ENCODE measurements at regions not wholly inside any gene's neighbourhood (a gene's known extent, or its start where the extent isn't known, plus 50 kb on each side); places are given as distances from the start of the nearest gene placed in this dataset.

DNA sequence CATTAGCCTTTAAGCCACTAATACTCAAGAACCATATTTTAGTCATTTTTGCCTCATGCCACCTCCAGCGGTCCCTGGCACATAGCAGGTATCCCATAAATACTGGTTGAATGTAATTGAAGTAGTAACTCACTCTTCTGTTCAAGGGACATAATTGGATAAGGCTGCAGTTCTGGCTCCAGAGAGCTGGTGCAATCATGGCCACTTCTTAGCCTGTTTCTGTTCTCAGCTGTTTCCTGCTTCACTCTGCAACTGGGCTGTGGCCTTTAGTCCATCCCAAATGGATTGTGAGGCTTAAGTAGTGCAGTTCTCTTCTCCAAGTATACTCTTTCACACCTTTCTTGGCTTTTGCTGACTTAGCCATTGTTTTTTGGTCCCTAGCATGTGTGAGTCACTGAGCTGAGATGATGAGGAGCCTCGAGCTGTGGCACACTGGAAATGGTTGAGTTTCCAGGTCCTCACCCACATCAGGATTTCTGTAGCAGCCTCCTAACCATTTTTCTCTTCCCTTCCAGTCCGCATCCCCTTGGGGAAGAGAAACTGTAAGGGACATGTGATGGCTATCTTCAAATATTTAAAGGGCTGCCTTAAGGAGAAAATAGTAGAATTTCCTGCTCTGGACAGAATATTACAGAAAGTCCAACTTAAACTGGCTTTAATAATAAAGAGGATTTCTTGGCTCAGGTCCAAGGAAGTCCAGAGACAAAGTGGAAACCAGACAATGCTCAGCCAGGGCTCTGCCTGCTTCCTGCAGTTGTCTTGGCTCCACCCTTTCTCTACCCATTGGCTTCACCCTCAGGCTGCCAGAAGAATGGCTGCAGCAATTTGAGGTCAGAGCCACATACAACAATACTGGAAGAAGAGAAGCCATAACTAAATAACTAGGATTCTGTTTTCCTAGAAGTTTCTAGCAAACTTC lies 305.4 kb upstream of the ROPN1 start:
- Histone ChIP-seq H3K79me1 (ENCODE audit: low read depth, low read length) (no peaks in the 10 kb centered on the region), H3K79me2 (ENCODE audit: control insufficient read depth in 1 of 2, insufficient read depth in 2 of 2, low read length in 2 of 2) (no peaks in the 10 kb centered on the region), H4K20me1 (replicated peaks in 1 of 2; ENCODE audit: control insufficient read depth in 1 of 2, insufficient read depth in 2 of 2, low read length in 2 of 2) (no peaks in the 10 kb centered on the region), H2BK12ac (ENCODE audit: low read depth, low read length) (no peak overlapping the region), H3K27me3 (replicated peaks in 1 of 4; ENCODE audit: control insufficient read depth in 3 of 4, extremely low read depth in 1 of 4, insufficient read depth in 3 of 4, low read length in 3 of 4) (no peaks in the 10 kb centered on the region), H3K9me3 (ENCODE audit: insufficient read depth in 2 of 2, low read depth in 1 of 2, low read length in 1 of 2) (no peaks in the 10 kb centered on the region), H4K91ac (replicated peaks; ENCODE audit: insufficient read length, low read length) (no peak overlapping the region), H2AFZ (ENCODE audit: low read length) (no peak overlapping the region), H2BK5ac (ENCODE audit: low read depth, low read length) (no peak overlapping the region), H3K23me2 (ENCODE audit: low read depth, low read length) (no peaks in the 10 kb centered on the region), H2BK15ac (ENCODE audit: low read length) (no peak overlapping the region), H2BK20ac (ENCODE audit: low read length) (no peak overlapping the region), H3K4ac (replicated peaks; ENCODE audit: insufficient read length, low read depth, low read length) (no peak overlapping the region), H3K14ac (ENCODE audit: insufficient read length) (no peak overlapping the region), H2BK120ac (replicated peaks; ENCODE audit: low read depth, low read length) (no peak overlapping the region), H3K18ac (ENCODE audit: extremely low read depth, low read length) (no peak overlapping the region), H3K27ac (ENCODE audit: low read depth, low read length) (no peak overlapping the region), H2AK5ac (ENCODE audit: low read depth, low read length) (no peak overlapping the region), H4K8ac (ENCODE audit: extremely low read depth, insufficient read depth, low read length) (no peak overlapping the region), H3K4me2 (ENCODE audit: insufficient read depth in 1 of 2, low read depth in 2 of 2, low read length in 2 of 2) (no peak overlapping the region), H3K4me1 (replicated peaks in 1 of 4; ENCODE audit: control insufficient read depth in 3 of 4, insufficient read depth in 4 of 4, low read length in 3 of 4) (no peaks in the 10 kb centered on the region; a peak in 1 of 7 replicates), H3K9ac (replicated peaks in 1 of 4; ENCODE audit: extremely low read depth in 1 of 4, low read depth in 3 of 4, low read length in 3 of 4) (no peak overlapping the region), H3K4me3 (ENCODE audit: extremely low read depth in 1 of 4, insufficient read depth in 2 of 4, low read depth in 3 of 4, low read length in 4 of 4) (no peak overlapping the region), H3K36me3 (ENCODE audit: control insufficient read depth in 2 of 4, insufficient read depth in 4 of 4, low read length in 3 of 4) (no peaks in the 10 kb centered on the region), H4K5ac (ENCODE audit: insufficient read length, low read depth, low read length) (no peak overlapping the region), H3K56ac (replicated peaks; ENCODE audit: insufficient read length, low read depth, low read length) (no peak overlapping the region), H3K23ac (ENCODE audit: insufficient read length) (no peak overlapping the region)
- DNase-seq (ENCODE audit: low read depth in 1 of 2, low spot score in 2 of 2) (no peak), FAIRE-seq (no peak)
- CTCF ChIA-PET (ENCODE audit: partially characterized antibody) = interaction anchor here (0.6 to 3.3 kb wide), 6 partner anchors 11 to 281 kb away, joined by 3 to 21 read pairs (median 4); no protein-coding TSS in a partner anchor
- POLR2A ChIA-PET (ENCODE audit: partially characterized antibody) = no interaction called here
- 82% methylated on average over 3 of the region's 3 CpGs; no CpG with 5 or more reads in 1 of the 2 experiments for WGBS, 2 experiments (ENCODE audit: extremely low coverage in 1 of 2, insufficient coverage in 1 of 2, insufficient read length in 1 of 2, insufficient replicate concordance in 2 of 2, low coverage in 1 of 2, low lambda C conversion rate in 2 of 2, missing lambda C conversion rate in 1 of 2)
- TF ChIP-seq EGR1 (IDR thresholded peaks at IDR 0.05; ENCODE audit: borderline replicate concordance, low read depth, low read length) = no peak
- TF ChIP-seq NANOG (IDR thresholded peaks at IDR 0.05; ENCODE audit: insufficient read depth, low read depth, low read length, poor library complexity, severe bottlenecking) = no peak
- TF ChIP-seq ASH2L (IDR thresholded peaks at IDR 0.05; ENCODE audit: low read length) = no peak
- no peak for TF ChIP-seq CTBP2 (IDR thresholded peaks at IDR 0.05; ENCODE audit: borderline replicate concordance, insufficient read depth, insufficient read length, low read length)
- no peak for TF ChIP-seq HDAC6 (IDR thresholded peaks at IDR 0.05; ENCODE audit: low read depth, low read length)
